ENCODE measurements at regions not wholly inside any gene's neighbourhood (a gene's known extent, or its start where the extent isn't known, plus 50 kb on each side); places are given as distances from the start of the nearest gene placed in this dataset.
A peak's percentile ranks its signal among the peaks of the same experiment; 100 is the strongest.

DNA sequence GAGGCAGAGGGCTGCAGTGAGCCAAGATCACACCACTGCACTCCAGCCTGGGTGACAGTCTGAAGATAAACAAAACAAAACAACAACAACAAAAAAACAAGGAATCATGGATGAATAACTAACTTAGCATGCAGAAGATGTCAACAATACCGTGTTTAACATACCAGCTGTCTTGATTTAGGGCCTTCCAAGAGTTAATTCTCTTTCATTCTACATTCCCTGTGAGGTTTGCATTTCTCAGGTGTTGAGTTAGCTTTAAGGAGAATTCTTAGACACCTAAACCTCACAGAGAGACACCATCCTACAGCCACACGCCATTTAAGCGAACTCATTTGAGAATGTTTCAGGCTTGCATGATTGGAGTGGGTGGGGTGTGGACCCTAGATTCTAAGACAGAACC lies 363.1 kb upstream of the RUNX1 start:
- TF ChIP-seq, protein P1, sequence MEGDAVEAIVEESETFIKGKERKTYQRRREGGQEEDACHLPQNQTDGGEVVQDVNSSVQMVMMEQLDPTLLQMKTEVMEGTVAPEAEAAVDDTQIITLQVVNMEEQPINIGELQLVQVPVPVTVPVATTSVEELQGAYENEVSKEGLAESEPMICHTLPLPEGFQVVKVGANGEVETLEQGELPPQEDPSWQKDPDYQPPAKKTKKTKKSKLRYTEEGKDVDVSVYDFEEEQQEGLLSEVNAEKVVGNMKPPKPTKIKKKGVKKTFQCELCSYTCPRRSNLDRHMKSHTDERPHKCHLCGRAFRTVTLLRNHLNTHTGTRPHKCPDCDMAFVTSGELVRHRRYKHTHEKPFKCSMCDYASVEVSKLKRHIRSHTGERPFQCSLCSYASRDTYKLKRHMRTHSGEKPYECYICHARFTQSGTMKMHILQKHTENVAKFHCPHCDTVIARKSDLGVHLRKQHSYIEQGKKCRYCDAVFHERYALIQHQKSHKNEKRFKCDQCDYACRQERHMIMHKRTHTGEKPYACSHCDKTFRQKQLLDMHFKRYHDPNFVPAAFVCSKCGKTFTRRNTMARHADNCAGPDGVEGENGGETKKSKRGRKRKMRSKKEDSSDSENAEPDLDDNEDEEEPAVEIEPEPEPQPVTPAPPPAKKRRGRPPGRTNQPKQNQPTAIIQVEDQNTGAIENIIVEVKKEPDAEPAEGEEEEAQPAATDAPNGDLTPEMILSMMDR (IDR thresholded peaks at IDR 0.05) = no peak
- TF ChIP-seq EP300 (IDR thresholded peaks at IDR 0.05) (no peak), POLR2A (IDR thresholded peaks at IDR 0.05) (no peak)
- Histone ChIP-seq H3K27me3 (no peaks in the 10 kb centered on the region), H3K4me3 (no peak overlapping the region), H3K4me1 (peaks cover 0 to 10% (median 0%) of the 10 kb centered on the region in 4 donors), H3K9me3 (no peaks in the 10 kb centered on the region), H3K36me3 (no peaks in the 10 kb centered on the region), H3K27ac (no peak overlapping the region)
- no peak for DNase-seq (ENCODE audit: low spot score in 2 of 2)
- 96 to 98% methylated on average over 3 of the region's 3 CpGs for WGBS, 2 donors

DNA sequence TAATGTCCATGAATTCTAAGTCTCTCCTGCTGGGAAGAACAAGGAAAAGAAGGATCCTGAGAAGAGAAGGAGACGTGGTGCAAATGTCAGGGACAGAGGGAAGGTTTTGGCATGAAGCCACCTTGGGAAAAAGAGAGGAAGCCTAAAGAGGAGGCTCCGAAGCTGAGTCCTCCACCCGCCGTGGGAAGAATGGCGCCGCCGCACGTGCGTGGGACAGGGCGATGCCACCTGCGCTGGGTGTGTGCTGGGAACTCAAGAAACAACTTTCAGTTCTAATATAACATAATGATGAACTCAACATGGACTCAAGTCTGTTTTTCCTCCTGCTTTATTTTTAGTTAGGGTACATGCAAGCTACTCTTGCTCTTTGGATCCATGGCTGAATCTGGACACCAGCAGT lies 362.3 kb upstream of the RUNX1 start:
- Histone ChIP-seq H3K27ac (no peak overlapping the region), H3K9me3 (no peaks in the 10 kb centered on the region), H3K4me1 (peaks cover 0 to 10% (median 0%) of the 10 kb centered on the region in 4 donors), H3K27me3 (no peaks in the 10 kb centered on the region), H3K4me3 (no peak overlapping the region), H3K36me3 (no peaks in the 10 kb centered on the region)
- TF ChIP-seq, protein P1 (IDR thresholded peaks at IDR 0.05) = no peak
- TF ChIP-seq EP300 (IDR thresholded peaks at IDR 0.05) (no peak), POLR2A (IDR thresholded peaks at IDR 0.05) (no peak)
- DNase-seq (ENCODE audit: low spot score in 2 of 2) = no peak
- 93 to 94% methylated on average over 11 of the region's 11 CpGs for WGBS, 2 donors

GRCh38 chr21:35410656-35411055 lies 361.6 kb upstream of the RUNX1 start:
- H3K9me3 ChIP-seq = no peaks in the 10 kb centered on the region
- WGBS, 2 donors = 99 to 100% methylated on average over 1 of the region's 1 CpG
- no peaks in the 10 kb centered on the region for H3K27me3 ChIP-seq
- H3K27ac ChIP-seq = no peak overlapping the region
- no peak overlapping the region for H3K4me3 ChIP-seq
- no peaks in the 10 kb centered on the region for H3K36me3 ChIP-seq
- TF ChIP-seq, protein P1 (IDR thresholded peaks at IDR 0.05) = no peak
- TF ChIP-seq POLR2A (IDR thresholded peaks at IDR 0.05) = no peak
- TF ChIP-seq EP300 (IDR thresholded peaks at IDR 0.05) = no peak
- peaks cover 0 to 10% (median 0%) of the 10 kb centered on the region in 4 donors for H3K4me1 ChIP-seq
- DNase-seq (ENCODE audit: low spot score in 2 of 2) = no peak

- TF ChIP-seq EP300 (IDR thresholded peaks at IDR 0.05) = no peak
- TF ChIP-seq, protein P1 (IDR thresholded peaks at IDR 0.05) = no peak
- no peak for TF ChIP-seq POLR2A (IDR thresholded peaks at IDR 0.05)
- H3K27ac ChIP-seq = no peak overlapping the region
- peaks cover 0 to 10% (median 0%) of the 10 kb centered on the region in 4 donors for H3K4me1 ChIP-seq
- no peak overlapping the region for H3K4me3 ChIP-seq
- no peaks in the 10 kb centered on the region for H3K27me3 ChIP-seq
- no peaks in the 10 kb centered on the region for H3K9me3 ChIP-seq
- DNase-seq (ENCODE audit: low spot score in 2 of 2) = no peak
- 91 to 96% methylated on average over 1 of the region's 1 CpG for WGBS, 2 donors
- H3K36me3 ChIP-seq = no peaks in the 10 kb centered on the region
These were observed 361.0 kb upstream of the RUNX1 start for GRCh38 chr21:35410123-35410522.

- no peak for DNase-seq (ENCODE audit: low spot score in 2 of 2)
- no peak overlapping the region for H3K4me3 ChIP-seq
- TF ChIP-seq, protein P1 (IDR thresholded peaks at IDR 0.05) = no peak
- TF ChIP-seq EP300 (IDR thresholded peaks at IDR 0.05) = no peak
- no peak for TF ChIP-seq POLR2A (IDR thresholded peaks at IDR 0.05)
- peaks cover 0 to 10% (median 0%) of the 10 kb centered on the region in 4 donors for H3K4me1 ChIP-seq
- peak overlapping the region in 1 of 4 donors; percentile 35 for H3K27ac ChIP-seq
- no peaks in the 10 kb centered on the region for H3K36me3 ChIP-seq
- no peaks in the 10 kb centered on the region for H3K9me3 ChIP-seq
- H3K27me3 ChIP-seq = no peaks in the 10 kb centered on the region
- 3 to 10% methylated on average over 2 of the region's 2 CpGs for WGBS, 2 donors
These were observed 359.3 kb upstream of the RUNX1 start for GRCh38 chr21:35408401-35408800.

All from tibial nerve (tissue), 4 donors.